ENCODE measurements at regions not wholly inside any gene's neighbourhood (a gene's known extent, or its start where the extent isn't known, plus 50 kb on each side); places are given as distances from the start of the nearest gene placed in this dataset.

DNA sequence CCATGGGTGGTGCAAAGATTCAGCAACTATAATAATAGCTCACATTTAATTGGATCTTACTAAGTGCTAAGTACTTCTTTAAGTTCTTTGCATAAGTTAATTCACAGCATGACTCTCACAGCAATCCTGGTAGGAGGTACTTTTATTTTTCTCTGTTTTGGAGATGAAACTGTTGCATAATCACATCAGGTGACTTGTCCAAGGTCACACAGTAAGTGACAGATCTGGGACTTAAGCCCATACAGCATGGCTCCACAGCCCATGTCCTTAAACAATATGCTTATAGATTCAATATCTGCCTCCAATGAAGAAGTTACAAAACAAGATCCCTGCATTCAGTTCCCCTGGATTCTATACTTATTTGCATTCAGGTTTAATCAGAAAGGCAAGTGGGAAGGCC lies 171.8 kb downstream of the CNTN3 start:
- TF ChIP-seq, protein P1, sequence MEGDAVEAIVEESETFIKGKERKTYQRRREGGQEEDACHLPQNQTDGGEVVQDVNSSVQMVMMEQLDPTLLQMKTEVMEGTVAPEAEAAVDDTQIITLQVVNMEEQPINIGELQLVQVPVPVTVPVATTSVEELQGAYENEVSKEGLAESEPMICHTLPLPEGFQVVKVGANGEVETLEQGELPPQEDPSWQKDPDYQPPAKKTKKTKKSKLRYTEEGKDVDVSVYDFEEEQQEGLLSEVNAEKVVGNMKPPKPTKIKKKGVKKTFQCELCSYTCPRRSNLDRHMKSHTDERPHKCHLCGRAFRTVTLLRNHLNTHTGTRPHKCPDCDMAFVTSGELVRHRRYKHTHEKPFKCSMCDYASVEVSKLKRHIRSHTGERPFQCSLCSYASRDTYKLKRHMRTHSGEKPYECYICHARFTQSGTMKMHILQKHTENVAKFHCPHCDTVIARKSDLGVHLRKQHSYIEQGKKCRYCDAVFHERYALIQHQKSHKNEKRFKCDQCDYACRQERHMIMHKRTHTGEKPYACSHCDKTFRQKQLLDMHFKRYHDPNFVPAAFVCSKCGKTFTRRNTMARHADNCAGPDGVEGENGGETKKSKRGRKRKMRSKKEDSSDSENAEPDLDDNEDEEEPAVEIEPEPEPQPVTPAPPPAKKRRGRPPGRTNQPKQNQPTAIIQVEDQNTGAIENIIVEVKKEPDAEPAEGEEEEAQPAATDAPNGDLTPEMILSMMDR (IDR thresholded peaks at IDR 0.05; ENCODE audit: low read depth, low read length, missing input control): no peak
- TF ChIP-seq, protein P2, sequence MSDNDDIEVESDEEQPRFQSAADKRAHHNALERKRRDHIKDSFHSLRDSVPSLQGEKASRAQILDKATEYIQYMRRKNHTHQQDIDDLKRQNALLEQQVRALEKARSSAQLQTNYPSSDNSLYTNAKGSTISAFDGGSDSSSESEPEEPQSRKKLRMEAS (IDR thresholded peaks at IDR 0.05): no peak
- TF ChIP-seq TAF1 (conservative IDR thresholded peaks at IDR 0.05): no peak
- no peak for TF ChIP-seq FOXA1 (IDR thresholded peaks at IDR 0.05)
- no peak for TF ChIP-seq FOXA2 (IDR thresholded peaks at IDR 0.05)
- no peak for TF ChIP-seq JUND (IDR thresholded peaks at IDR 0.05)
- no peak for TF ChIP-seq GABPA (IDR thresholded peaks at IDR 0.05 in 1 of 2, conservative IDR thresholded peaks at IDR 0.05 in 1 of 2)
- TF ChIP-seq, protein P3, sequence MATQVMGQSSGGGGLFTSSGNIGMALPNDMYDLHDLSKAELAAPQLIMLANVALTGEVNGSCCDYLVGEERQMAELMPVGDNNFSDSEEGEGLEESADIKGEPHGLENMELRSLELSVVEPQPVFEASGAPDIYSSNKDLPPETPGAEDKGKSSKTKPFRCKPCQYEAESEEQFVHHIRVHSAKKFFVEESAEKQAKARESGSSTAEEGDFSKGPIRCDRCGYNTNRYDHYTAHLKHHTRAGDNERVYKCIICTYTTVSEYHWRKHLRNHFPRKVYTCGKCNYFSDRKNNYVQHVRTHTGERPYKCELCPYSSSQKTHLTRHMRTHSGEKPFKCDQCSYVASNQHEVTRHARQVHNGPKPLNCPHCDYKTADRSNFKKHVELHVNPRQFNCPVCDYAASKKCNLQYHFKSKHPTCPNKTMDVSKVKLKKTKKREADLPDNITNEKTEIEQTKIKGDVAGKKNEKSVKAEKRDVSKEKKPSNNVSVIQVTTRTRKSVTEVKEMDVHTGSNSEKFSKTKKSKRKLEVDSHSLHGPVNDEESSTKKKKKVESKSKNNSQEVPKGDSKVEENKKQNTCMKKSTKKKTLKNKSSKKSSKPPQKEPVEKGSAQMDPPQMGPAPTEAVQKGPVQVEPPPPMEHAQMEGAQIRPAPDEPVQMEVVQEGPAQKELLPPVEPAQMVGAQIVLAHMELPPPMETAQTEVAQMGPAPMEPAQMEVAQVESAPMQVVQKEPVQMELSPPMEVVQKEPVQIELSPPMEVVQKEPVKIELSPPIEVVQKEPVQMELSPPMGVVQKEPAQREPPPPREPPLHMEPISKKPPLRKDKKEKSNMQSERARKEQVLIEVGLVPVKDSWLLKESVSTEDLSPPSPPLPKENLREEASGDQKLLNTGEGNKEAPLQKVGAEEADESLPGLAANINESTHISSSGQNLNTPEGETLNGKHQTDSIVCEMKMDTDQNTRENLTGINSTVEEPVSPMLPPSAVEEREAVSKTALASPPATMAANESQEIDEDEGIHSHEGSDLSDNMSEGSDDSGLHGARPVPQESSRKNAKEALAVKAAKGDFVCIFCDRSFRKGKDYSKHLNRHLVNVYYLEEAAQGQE (IDR thresholded peaks at IDR 0.05): no peak
- no peak for TF ChIP-seq RAD21 (IDR thresholded peaks at IDR 0.05)
- no peak for TF ChIP-seq RXRA (IDR thresholded peaks at IDR 0.05)
